ENCODE measurements at regions not wholly inside any gene's neighbourhood (a gene's known extent, or its start where the extent isn't known, plus 50 kb on each side); places are given as distances from the start of the nearest gene placed in this dataset.

- Histone ChIP-seq H3K9me3 (ENCODE audit: control insufficient read depth, insufficient read depth, low read depth, low read length) (no peaks in the 10 kb centered on the region), H3K4me1 (ENCODE audit: control insufficient read depth, insufficient read depth, low read length) (no peaks in the 10 kb centered on the region), H3K36me3 (ENCODE audit: control insufficient read depth in 2 of 2, insufficient read depth in 1 of 2, low read length in 2 of 2) (no peaks in the 10 kb centered on the region), H3K27ac (ENCODE audit: extremely low read depth, low read depth, low read length) (no peak overlapping the region), H3K4me3 (ENCODE audit: low read depth, low read length) (no peak overlapping the region)
- ChIA-PET CTCF (no interaction called here), POLR2A (no interaction called here)
- TF ChIP-seq HOXD13 (CRISPR knock-in tag; IDR thresholded peaks at IDR 0.05; ENCODE audit: borderline replicate concordance): no peak
- TF ChIP-seq ZBTB49 (tag by site-specific recombination; IDR thresholded peaks at IDR 0.05; ENCODE audit: low read depth): no peak
These were observed 1165.7 kb downstream of the BRD1 start for GRCh38 chr22:48661984-48662383.

- ChIA-PET CTCF (no interaction called here), POLR2A (no interaction called here)
- H3K4me1 ChIP-seq (ENCODE audit: control insufficient read depth, insufficient read depth, low read length): no peaks in the 10 kb centered on the region
- H3K4me3 ChIP-seq (ENCODE audit: low read depth, low read length): no peak overlapping the region
- H3K27ac ChIP-seq (ENCODE audit: extremely low read depth, low read depth, low read length): no peak overlapping the region
- no peaks in the 10 kb centered on the region for H3K36me3 ChIP-seq (ENCODE audit: control insufficient read depth in 2 of 2, insufficient read depth in 1 of 2, low read length in 2 of 2)
- TF ChIP-seq ZNF488 (tag by site-specific recombination; IDR thresholded peaks at IDR 0.05) (no peak), ZNF514 (tag by site-specific recombination; IDR thresholded peaks at IDR 0.05) (no peak), ZNF10 (tag by site-specific recombination; IDR thresholded peaks at IDR 0.05) (no peak), ZNF639 (tag by site-specific recombination; IDR thresholded peaks at IDR 0.05) (no peak), ZNF776 (tag by site-specific recombination; IDR thresholded peaks at IDR 0.05; ENCODE audit: borderline replicate concordance) (no peak), ZNF146 (tag by site-specific recombination; IDR thresholded peaks at IDR 0.05) (no peak), HIC1 (tag by site-specific recombination; IDR thresholded peaks at IDR 0.05) (no peak), ZNF837 (tag by site-specific recombination; IDR thresholded peaks at IDR 0.05) (no peak), ZNF626 (tag by site-specific recombination; IDR thresholded peaks at IDR 0.05) (no peak), ZFP41 (tag by site-specific recombination; IDR thresholded peaks at IDR 0.05; ENCODE audit: borderline replicate concordance) (no peak), GLI2 (tag by site-specific recombination; IDR thresholded peaks at IDR 0.05; ENCODE audit: borderline replicate concordance, low read depth) (no peak)
- H3K9me3 ChIP-seq (ENCODE audit: control insufficient read depth, insufficient read depth, low read depth, low read length): no peaks in the 10 kb centered on the region
These were observed 1166.6 kb downstream of the BRD1 start for GRCh38 chr22:48660790-48661740.
